HG03432 (cell line): ENCODE measurements at regions not wholly inside any gene's neighbourhood (a gene's known extent, or its start where the extent isn't known, plus 50 kb on each side); places are given as distances from the start of the nearest gene placed in this dataset.

Experiments
- ATAC-seq: cut with Tn5 transposase; IDR thresholded peaks from one replicate; pipeline ENCODE4 v1.9.1; 2021; ENCODE audit warnings: mild to moderate bottlenecking, moderate library complexity; ENCODE audit not compliant: unreplicated experiment

DNA sequence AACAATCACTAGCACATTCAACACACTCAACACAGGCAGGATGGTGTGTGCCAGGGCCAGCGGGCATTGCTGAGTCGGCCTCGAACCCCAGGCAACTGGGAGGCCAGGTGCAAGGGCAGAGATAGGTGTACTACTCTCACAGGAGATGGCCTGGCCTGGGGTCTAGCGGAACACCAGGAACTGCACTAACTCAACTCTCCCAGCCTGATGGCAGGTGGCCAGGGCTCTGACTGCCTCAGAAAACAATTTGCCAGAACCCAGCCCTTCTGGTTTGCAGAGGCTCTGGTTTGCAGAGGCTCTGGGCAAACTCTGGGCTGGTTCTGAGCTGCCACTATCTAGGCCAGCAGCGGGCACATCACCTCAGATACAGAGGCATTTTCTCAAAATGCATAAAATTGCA lies 229.2 kb upstream of the CHRNA7 start:
- no peak for ATAC-seq

- no peak for ATAC-seq
Measured at GRCh38 chr15:31802761-31803160, 227.6 kb upstream of the CHRNA7 start.

GRCh38 chr15:31803388-31803884 lies 226.9 kb upstream of the CHRNA7 start:
- no peak for ATAC-seq

DNA sequence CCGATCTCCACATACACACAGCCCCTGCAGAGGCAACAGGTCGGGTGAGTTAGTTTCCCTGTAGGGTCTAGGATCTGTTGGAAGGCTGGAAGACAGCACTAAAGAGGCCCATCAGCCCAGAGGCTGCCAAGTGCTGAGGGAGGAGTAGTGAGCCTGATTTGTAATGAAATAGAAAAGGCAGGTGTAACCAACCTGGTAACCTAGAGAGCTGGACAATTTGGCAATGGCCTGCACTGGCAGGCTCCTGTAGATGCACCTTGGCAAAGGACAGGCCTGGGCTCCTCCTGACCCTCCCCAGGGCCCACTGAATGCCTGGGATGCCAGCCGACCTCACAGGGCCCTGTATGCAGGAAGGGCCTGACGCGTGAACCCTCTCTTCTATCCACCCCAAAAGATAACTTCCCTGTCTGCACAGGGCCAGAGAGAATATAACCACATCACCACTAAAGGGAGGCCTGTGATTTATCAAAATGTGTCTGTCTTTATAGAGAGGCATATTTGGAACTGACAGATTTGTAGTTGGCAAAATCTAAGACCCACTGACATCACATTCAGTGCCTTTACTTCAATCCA lies 225.1 kb upstream of the CHRNA7 start:
- ATAC-seq, result no peak

DNA sequence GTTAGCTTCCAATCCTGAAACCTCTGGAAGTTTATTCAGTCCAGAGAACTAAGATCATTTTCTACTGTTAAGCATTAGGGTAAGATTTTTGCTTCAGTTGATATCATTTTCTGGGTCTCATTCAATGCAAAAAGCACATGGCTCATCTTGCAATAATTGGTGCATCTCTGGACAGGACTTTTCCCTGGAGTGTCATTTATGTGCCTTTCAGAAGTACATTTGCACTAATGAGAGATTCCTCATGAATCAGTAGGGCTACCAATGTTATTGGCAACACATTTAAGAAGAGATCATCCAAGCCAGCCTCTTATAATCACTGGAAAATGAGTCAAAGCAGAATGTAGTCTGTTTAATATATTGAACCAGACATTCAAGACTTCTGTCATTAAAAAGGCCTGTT lies 224.2 kb upstream of the CHRNA7 start:
- no peak for ATAC-seq

- no peak for ATAC-seq
Measured at GRCh38 chr15:31811641-31812040, 218.7 kb upstream of the CHRNA7 start.

- no peak for ATAC-seq
Measured at GRCh38 chr15:31814082-31814481, 216.2 kb upstream of the CHRNA7 start.

- ATAC-seq, result no peak
Measured at GRCh38 chr15:31815411-31816155, 214.7 kb upstream of the CHRNA7 start.

DNA sequence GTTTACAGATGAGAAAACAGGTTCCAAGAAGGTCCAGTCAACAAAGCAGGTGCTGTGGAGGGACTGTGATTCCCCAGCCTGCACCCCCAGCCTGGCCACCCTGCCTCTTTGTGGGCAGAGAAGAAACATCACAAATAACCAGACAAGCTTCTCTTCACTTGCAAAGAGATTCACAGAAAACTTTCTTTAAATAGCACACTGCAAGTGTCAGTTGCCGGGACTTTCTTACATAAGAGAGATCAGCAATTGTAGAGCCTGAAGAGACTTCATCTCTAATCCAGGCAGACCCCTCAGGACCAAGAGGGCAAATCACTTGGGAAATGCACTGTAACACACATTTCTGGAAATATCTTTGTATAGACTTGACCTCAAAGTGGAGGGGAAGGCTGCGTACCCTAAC lies 207.9 kb upstream of the CHRNA7 start:
- no peak for ATAC-seq

GRCh38 chr15:31824024-31824423 lies 206.3 kb upstream of the CHRNA7 start:
- no peak for ATAC-seq

DNA sequence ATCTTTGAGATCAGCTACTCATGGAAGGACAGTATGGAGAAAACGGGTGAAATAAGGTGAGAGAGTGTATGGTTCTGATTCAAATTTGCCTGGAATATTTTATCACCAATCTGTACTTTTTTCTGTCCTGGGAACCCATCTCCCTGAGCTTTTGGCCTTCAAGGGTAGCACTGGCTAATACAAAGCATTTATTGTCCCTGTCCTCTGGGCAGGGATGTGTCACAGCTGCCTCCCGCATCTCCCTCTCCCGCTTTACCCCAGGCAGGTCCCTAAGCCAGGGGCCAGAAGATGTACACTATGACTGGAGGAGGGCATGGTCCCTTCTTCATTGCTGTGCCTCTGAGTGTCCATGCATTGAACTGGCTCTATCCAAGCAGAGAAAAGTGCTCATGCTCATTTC lies 201.7 kb upstream of the CHRNA7 start:
- no peak for ATAC-seq

- no peak for ATAC-seq
Measured at GRCh38 chr15:31830591-31830990, 199.7 kb upstream of the CHRNA7 start.

DNA sequence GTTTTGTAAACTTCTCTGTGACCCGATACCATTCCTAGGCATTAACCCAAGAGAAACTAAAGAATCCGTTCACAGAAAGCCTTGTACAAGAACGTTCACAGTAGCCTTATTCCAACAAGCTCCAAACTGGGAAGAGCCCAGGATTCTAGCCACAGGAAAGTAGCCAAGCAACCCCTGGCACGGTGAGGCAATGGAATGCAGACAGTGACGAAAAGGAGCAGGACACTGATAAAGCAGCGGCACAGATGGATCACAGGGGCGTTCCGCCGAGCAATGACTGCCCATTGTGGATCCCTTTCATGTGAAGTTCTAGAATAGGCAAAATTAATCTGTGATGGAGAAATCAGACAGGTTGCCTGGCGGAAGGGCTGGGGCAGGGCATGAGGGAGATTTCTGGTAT lies 198.7 kb upstream of the CHRNA7 start:
- no peak for ATAC-seq

DNA sequence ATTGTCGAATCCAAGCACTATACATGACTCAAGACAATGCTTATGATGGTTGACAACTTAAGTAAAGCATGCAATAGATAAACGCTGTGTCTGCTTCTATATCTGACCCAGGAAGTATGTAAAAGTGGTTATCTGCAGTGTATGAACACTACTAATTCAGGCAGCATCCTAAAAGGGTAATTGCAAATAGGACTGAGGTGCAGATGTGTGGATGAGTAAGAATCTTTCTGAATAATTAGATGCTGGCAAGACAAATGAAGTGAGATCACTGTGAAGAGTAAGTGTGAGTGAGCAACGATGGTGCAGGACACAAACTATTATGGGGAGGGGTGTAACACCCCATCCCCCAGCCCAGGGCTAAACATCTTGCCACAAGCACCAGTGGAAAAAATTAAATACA lies 195.7 kb upstream of the CHRNA7 start:
- no peak for ATAC-seq

DNA sequence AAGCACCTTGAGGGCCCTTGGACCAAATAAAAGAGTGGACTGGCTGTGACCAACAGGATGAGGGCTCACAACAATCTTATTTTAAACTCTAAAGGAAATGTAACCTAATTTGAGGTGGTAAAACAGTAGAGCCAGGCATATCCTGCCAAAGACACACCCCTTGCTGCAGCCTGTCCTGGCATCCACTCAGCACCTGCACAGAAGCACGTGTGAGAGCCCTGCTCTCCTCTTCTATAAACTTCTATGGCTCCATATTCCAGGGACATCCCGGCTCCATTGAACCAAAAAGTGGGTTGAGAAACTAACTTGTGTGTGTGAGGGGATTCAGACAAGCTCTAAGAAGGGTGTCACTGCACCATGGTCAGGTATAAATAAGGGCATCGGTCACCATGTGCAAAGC lies 190.9 kb upstream of the CHRNA7 start:
- ATAC-seq, result no peak

DNA sequence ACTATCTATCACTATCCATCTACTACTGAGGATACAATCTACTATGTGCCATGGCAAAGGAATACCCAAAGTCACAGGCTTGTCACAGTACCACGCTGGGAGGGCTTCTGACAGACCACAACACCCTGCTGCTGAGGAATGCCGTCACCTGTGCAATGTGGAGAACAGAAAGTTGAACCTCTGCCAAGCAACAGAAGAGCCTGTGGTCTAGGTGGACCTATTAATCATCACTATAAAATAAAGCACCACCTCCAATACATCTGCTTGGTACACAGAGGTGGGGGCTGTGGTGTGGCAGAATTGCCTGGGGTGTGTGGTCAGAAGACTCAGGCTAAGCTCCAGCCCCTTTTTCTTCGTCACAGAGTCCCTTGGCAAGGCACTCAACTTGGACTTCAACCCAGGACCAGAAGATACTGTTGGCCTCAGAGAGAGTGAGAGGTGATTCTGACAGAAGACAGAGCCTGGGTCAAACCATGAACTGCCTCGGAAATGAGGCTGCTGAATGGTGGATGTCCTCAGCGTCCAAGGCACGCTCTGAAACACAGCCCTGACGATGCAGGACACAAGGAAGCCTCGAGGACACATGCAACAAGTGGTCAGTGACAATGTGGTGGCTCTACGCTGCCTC lies 189.4 kb upstream of the CHRNA7 start:
- no peak for ATAC-seq

DNA sequence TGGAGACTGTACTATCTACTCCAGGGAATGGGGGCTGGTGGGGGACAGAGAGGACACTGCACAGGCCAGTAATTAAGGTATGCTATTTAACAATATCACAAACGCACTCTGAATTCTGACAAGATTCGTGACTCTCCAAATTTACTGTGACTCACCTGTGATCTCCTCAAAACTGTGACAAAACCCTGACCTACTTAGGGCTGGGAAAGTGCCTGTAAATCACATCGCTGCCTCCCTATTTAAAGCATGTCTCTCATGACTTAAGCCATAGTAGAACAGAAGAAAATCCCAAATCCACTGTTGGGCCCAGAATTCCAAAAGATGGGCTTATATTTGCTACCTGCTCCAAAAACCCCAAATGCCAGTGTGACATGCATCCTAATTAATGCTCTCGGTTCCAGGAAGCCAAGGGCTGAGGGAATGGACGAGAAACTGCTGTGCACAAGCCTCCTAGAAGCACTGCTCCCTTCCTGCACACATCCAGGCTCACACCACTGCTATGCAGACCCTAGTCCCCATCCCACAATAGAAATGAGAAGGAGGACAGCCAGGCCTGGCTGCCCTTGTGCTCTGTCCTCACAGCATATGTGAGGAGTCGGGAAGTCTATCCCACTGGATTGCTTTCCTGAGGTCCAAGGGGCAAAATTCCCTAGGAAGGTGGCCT lies 187.7 kb upstream of the CHRNA7 start:
- no peak for ATAC-seq

GRCh38 chr15:31843426-31844055 lies 186.8 kb upstream of the CHRNA7 start:
- no peak for ATAC-seq

DNA sequence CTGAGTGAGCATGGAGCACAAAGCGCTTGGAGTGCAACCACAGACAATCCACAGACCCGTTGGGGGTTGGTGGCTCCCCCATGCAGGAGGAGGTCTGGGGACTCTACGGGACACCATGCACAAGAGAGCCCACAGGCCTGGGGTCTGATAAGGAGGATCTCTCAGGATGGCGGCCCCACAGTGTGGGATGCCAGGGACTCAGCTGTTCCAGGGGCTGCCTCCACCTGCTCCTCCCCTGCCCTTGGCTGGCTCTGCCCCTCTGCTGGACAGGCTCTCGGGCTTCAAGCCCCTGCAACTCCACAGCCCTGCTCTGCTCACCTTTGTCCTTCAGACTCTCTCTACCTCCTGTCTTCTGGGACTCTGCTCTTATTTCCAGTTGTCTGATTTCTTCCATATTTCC lies 184.5 kb upstream of the CHRNA7 start:
- no peak for ATAC-seq

DNA sequence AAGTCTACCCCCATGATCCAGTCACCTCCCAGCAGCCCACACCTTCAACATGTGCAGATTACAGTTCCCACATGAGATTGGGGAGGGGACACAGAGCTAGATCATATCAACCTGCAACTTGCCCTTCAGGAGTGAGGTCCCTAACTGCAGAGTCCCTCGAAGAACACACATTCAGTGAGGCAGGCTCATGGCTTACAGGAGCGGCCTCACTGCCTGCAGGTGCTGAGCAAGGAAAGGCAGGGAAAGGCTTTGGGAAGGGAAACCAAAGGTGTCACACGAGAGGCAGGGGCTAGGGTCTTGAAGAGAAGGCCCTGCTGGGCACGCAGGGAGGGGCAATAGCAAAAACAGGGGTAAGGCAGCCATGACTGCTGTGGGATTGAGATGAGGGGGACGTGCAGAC lies 182.4 kb upstream of the CHRNA7 start:
- ATAC-seq, result no peak

DNA sequence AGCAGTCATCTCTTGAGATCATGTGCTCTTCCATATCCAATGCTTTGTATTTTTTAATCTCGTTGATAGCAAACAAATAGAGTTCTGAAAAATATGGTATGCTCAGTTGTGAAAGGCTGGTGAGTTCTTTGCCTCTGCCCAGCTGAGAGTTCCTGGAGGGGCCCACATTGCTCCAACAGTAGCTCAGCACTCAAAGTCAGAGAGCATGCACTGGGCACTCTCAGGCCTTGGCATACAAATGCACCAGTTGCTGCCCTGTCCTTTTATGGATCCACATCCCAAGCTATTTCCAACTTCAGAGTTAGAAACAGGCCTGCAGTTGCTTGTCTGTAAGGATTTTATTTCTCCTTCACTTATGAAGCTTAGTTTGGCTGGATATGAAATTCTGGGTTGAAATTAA lies 181.7 kb upstream of the CHRNA7 start:
- ATAC-seq, result no peak
